SH-SY5Y (cell line): ENCODE measurements at regions not wholly inside any gene's neighbourhood (a gene's known extent, or its start where the extent isn't known, plus 50 kb on each side); places are given as distances from the start of the nearest gene placed in this dataset.

Experiments
- GATA2 ChIP-seq: IDR thresholded peaks from 2 replicates; pipeline ENCODE4 v1.6.1; 2011; ENCODE audit warnings: mild to moderate bottlenecking, low read depth, low read length
- GATA3 ChIP-seq: IDR thresholded peaks from 2 replicates; pipeline ENCODE4 v1.6.1; 2011; ENCODE audit warnings: low read depth, mild to moderate bottlenecking, low read length, moderate library complexity

- TF ChIP-seq GATA2 (no peak), GATA3 (no peak)
Measured at GRCh38 chr11:13782390-13783075, 114.1 kb downstream of the FAR1 start.
